Keratinocyte (primary cell): ENCODE measurements at regions not wholly inside any gene's neighbourhood (a gene's known extent, or its start where the extent isn't known, plus 50 kb on each side); places are given as distances from the start of the nearest gene placed in this dataset.
A peak's percentile ranks its signal among the peaks of the same experiment; 100 is the strongest.

Source experiments
- DNase-seq: peaks from one replicate; pipeline ENCODE4 v3.0.0-alpha.2; 2011; ENCODE audit warnings: low read depth, missing footprints, low spot score
- FAIRE-seq: peaks from 2 replicates; lab custom pipeline; 2011; peaks lifted over from hg19 to GRCh38; lab: Jason Lieb, UNC
- H2AFZ ChIP-seq: 2 replicates; pipeline ENCODE4 v1.6.0; 2012; ENCODE audit warnings: low read length, control low read depth, inconsistent platforms; ENCODE audit not compliant: control insufficient read depth
- H3K27ac ChIP-seq: 2 replicates; pipeline ENCODE4 v1.5.1; 2011; ENCODE audit warnings: low read length; ENCODE audit not compliant: control insufficient read depth, insufficient read depth
- H3K27me3 ChIP-seq: 3 replicates; pipeline ENCODE4 v1.6.0; 2011; ENCODE audit warnings: low read length; ENCODE audit not compliant: control insufficient read depth, insufficient read depth; ENCODE audit errors: extremely low read depth
- H3K36me3 ChIP-seq, 2 experiments: 2 replicates in 1 of 2; 3 replicates in 1 of 2; pipeline ENCODE4 v1.5.1; 2011; ENCODE audit warnings: low read length in 2 of 2, mild to moderate bottlenecking in 1 of 2; ENCODE audit not compliant: control insufficient read depth in 2 of 2, insufficient read depth in 2 of 2; ENCODE audit errors: extremely low read depth in 1 of 2
- H3K4me1 ChIP-seq: 3 replicates; pipeline ENCODE4 v1.5.1; 2011; ENCODE audit warnings: low read length; ENCODE audit not compliant: control insufficient read depth, insufficient read depth; ENCODE audit errors: extremely low read depth
- H3K4me2 ChIP-seq: 3 replicates; pipeline ENCODE4 v1.6.0; 2011; ENCODE audit warnings: low read depth, low read length; ENCODE audit not compliant: control insufficient read depth, insufficient read depth; ENCODE audit errors: extremely low read depth
- H3K4me3 ChIP-seq, 3 experiments: fragments of 200-600 bp in 1 of 3; sonication (generic) in 1 of 3; 2 replicates in 2 of 3; 3 replicates in 1 of 3; pipeline ENCODE4 v1.5.1; 2011 to 2016; ENCODE audit warnings: low read length in 3 of 3, mild to moderate bottlenecking in 3 of 3, control low read depth in 2 of 3, inconsistent platforms in 1 of 3, low read depth in 1 of 3, mixed read lengths in 1 of 3, mixed run types in 1 of 3, moderate library complexity in 1 of 3; ENCODE audit not compliant: control insufficient read depth in 2 of 3, insufficient read depth in 2 of 3; ENCODE audit errors: extremely low read depth in 1 of 3
- H3K79me2 ChIP-seq: 2 replicates; pipeline ENCODE4 v1.6.0; 2012; ENCODE audit warnings: low read length; ENCODE audit not compliant: control insufficient read depth, insufficient read depth
- H3K9ac ChIP-seq: 3 replicates; pipeline ENCODE4 v1.6.0; 2011; ENCODE audit warnings: low read length; ENCODE audit not compliant: control insufficient read depth, insufficient read depth; ENCODE audit errors: extremely low read depth
- H3K9me1 ChIP-seq: 3 replicates; pipeline ENCODE4 v1.6.0; 2011; ENCODE audit warnings: low read length; ENCODE audit not compliant: control insufficient read depth, insufficient read depth; ENCODE audit errors: extremely low read depth
- H3K9me3 ChIP-seq: 2 replicates; pipeline ENCODE4 v1.5.1; 2012; ENCODE audit warnings: low read depth, low read length; ENCODE audit not compliant: control insufficient read depth
- H4K20me1 ChIP-seq: 3 replicates; pipeline ENCODE4 v1.6.0; 2011; ENCODE audit warnings: low read length; ENCODE audit not compliant: control insufficient read depth, insufficient read depth; ENCODE audit errors: extremely low read depth
- CTCF ChIP-seq, 3 experiments: IDR thresholded peaks in 1 of 3; conservative IDR thresholded peaks in 1 of 3; optimal IDR thresholded peaks in 1 of 3; 2 replicates in 2 of 3; 3 replicates in 1 of 3; pipeline versions ENCODE3 to v1.5.1; 2011; ENCODE audit warnings: low read length in 3 of 3, mild to moderate bottlenecking in 3 of 3, moderate library complexity in 2 of 3, control low read depth in 1 of 3, inconsistent platforms in 1 of 3; ENCODE audit not compliant: insufficient read depth in 2 of 3; ENCODE audit errors: extremely low read depth in 1 of 3
- EZH2 ChIP-seq: IDR thresholded peaks from one replicate; pipeline ENCODE4 v1.6.1; 2012; ENCODE audit warnings: inconsistent platforms, mild to moderate bottlenecking, low read length, moderate library complexity
- dilution Hi-C: fragments of 300-500 bp; cut with MboI; formaldehyde crosslinking; loops from one replicate; pipeline ENCODE4 v1.7.0; 2020; ENCODE audit warnings: low sequenced_read_pairs; ENCODE audit not compliant: extremely low pct_ligation_motif_present

GRCh38 chr12:127253797-127254327, 1013.1 kb upstream of the TMEM132C start:
- FAIRE-seq (peak; percentile 5), DNase-seq (no peak)
- TF ChIP-seq EZH2 (no peak), CTCF (optimal IDR thresholded peaks at IDR 0.05 in 1 of 3, IDR thresholded peaks at IDR 0.05 in 1 of 3, conservative IDR thresholded peaks at IDR 0.05 in 1 of 3; ENCODE audit: extremely low read depth in 1 of 3, insufficient read depth in 2 of 3, low read length in 3 of 3) (no peak)
- Histone ChIP-seq H3K79me2 (no peaks in the 10 kb centered on the region), H3K27ac (no peak overlapping the region), H3K4me3 (no peak overlapping the region), H3K9me1 (no peaks in the 10 kb centered on the region), H3K9me3 (no peaks in the 10 kb centered on the region), H4K20me1 (no peaks in the 10 kb centered on the region), H3K4me2 (no peak overlapping the region), H3K36me3 (no peaks in the 10 kb centered on the region), H3K27me3 (no peaks in the 10 kb centered on the region), H2AFZ (no peak overlapping the region), H3K4me1 (no peaks in the 10 kb centered on the region), H3K9ac (no peak overlapping the region)
- dilution Hi-C loops, result no loop called here

- H3K9me3 ChIP-seq, result no peaks in the 10 kb centered on the region
- H3K4me2 ChIP-seq, result no peak overlapping the region
- TF ChIP-seq CTCF (optimal IDR thresholded peaks at IDR 0.05 in 1 of 3, IDR thresholded peaks at IDR 0.05 in 1 of 3, conservative IDR thresholded peaks at IDR 0.05 in 1 of 3; ENCODE audit: extremely low read depth in 1 of 3, insufficient read depth in 2 of 3, low read length in 3 of 3), result no peak
- TF ChIP-seq EZH2, result no peak
- no peak overlapping the region for H3K4me3 ChIP-seq
- H3K9me1 ChIP-seq, result no peaks in the 10 kb centered on the region
- DNase-seq, result no peak
- H3K27ac ChIP-seq, result no peak overlapping the region
- H3K36me3 ChIP-seq, result no peaks in the 10 kb centered on the region
- dilution Hi-C loops, result no loop called here
- no peak overlapping the region for H2AFZ ChIP-seq
- no peaks in the 10 kb centered on the region for H3K27me3 ChIP-seq
- FAIRE-seq, result no peak
- no peaks in the 10 kb centered on the region for H4K20me1 ChIP-seq
- H3K9ac ChIP-seq, result no peak overlapping the region
- no peaks in the 10 kb centered on the region for H3K79me2 ChIP-seq
- H3K4me1 ChIP-seq, result no peaks in the 10 kb centered on the region
Observed at GRCh38 chr12:127254420-127254955, 1012.5 kb upstream of the TMEM132C start.
